Neuron (in vitro differentiated cells): ENCODE measurements at regions not wholly inside any gene's neighbourhood (a gene's known extent, or its start where the extent isn't known, plus 50 kb on each side); places are given as distances from the start of the nearest gene placed in this dataset.

Source experiments
- H2AFZ ChIP-seq: one replicate; pipeline ENCODE4 v1.6.1; 2013; ENCODE audit warnings: low read depth, mild to moderate bottlenecking, inconsistent platforms, low read length, moderate library complexity
- H3K27me3 ChIP-seq: one replicate; pipeline ENCODE4 v1.6.1; 2013; ENCODE audit warnings: low read length; ENCODE audit not compliant: insufficient read depth
- H3K36me3 ChIP-seq: one replicate; pipeline ENCODE4 v1.6.1; 2013; ENCODE audit warnings: low read length; ENCODE audit not compliant: insufficient read depth
- H3K4me1 ChIP-seq: one replicate; pipeline ENCODE4 v1.6.1; 2013; ENCODE audit warnings: low read length; ENCODE audit not compliant: insufficient read depth
- H3K4me3 ChIP-seq: 2 replicates; pipeline ENCODE4 v1.5.1; 2013; ENCODE audit warnings: mild to moderate bottlenecking, low read length, moderate library complexity
- H3K9me3 ChIP-seq: one replicate; pipeline ENCODE4 v1.6.1; 2013; ENCODE audit warnings: low read length

DNA sequence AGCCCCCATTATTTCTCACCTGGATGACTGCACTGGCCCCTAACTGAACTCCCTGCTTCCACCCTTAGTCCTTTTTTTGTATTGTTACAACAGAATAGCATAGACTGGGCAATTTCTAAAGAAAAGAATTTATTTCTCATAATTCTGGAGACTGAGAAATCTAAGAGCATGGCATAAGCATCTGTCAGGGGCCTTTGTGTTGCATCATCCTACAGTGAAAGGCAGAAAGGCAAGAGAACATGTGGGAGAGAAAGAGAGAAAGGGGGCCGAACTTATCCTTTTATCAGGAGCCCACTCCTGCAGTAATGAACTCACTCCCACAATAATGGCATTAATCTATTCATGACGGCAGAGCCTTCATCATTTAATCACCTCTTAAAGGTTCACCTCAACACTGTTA is 122.1 kb downstream of the EFNB1 start:
- H3K9me3 ChIP-seq: no peaks in the 10 kb centered on the region
- H3K36me3 ChIP-seq: no peaks in the 10 kb centered on the region
- no peaks in the 10 kb centered on the region for H3K4me1 ChIP-seq
- no peaks in the 10 kb centered on the region for H3K27me3 ChIP-seq
- H3K4me3 ChIP-seq: no peak overlapping the region
- no peak overlapping the region for H2AFZ ChIP-seq

DNA sequence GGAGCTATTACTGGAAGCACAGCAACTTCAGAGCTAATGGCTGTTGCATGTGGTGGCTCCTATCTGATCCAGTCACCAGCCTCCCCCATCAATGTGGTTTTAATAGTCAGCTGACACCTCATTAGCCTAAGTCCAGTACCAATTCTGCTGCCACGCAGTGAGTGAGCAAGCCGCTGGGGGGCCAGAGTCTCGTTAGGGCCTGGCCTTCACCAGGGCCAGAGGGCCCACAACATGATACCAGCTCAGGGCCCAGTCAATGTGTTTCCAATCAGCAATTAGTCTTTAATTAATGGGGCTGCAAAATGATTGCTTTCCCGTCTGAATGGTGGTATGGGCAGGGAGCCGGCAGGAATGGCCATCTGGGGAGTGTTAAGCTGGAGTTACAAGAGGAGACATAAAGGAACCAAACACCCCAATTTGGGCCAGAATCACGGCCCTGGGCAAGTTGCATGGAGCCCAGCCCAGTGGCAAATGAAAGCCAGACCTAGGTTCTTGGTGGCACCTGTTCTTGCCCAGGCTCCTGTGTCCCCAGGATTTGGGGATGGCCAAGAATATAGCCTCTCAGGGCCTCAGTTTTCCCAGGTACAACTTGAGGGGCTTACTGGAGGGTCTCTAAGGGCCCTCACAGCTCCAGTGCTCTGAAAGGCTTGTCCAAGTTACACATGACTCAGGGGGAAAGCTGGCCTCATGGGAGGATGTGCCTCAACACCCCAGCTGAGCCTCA is 119.2 kb downstream of the EFNB1 start:
- Histone ChIP-seq H3K9me3 (no peaks in the 10 kb centered on the region), H3K4me3 (no peak overlapping the region)

DNA sequence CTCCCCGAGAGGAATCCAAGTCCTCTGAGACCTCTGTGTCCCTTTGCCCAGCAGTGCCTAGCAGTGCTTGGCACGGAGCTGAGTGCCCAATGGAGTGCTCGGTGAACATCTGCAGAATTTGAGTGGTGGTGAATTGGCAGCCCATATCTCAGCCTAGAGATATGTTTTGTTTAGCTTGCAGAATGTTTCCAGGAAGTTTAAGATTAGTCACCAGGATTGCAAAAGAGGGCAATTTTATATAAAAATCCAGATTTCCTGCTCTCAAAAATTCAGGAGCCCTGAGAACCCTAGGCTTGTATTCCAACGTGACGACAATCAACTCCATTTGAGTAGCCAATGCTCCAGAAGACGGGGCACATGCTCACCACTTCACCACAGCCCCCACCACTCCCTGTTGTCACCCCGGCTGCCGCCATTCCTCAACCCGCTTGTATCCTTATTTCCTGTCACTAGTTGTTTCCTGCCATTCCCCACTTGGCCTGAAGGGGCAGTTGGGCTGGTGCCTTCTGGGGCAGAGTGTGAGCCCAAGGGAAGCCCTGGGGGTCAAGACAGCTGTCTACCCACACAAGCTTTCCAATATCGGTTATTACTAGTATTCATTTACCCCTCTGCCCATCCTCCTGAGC is 116.9 kb downstream of the EFNB1 start:
- H2AFZ ChIP-seq: no peak overlapping the region
- H3K4me3 ChIP-seq: no peak overlapping the region
- no peaks in the 10 kb centered on the region for H3K9me3 ChIP-seq
- H3K4me1 ChIP-seq: no peaks in the 10 kb centered on the region
- no peaks in the 10 kb centered on the region for H3K36me3 ChIP-seq
- no peaks in the 10 kb centered on the region for H3K27me3 ChIP-seq

More for the DNA sequence above, 119.2 kb downstream of the EFNB1 start:
- Histone ChIP-seq H3K4me1 (no peaks in the 10 kb centered on the region), H3K36me3 (no peaks in the 10 kb centered on the region), H2AFZ (no peak overlapping the region), H3K27me3 (no peaks in the 10 kb centered on the region)

DNA sequence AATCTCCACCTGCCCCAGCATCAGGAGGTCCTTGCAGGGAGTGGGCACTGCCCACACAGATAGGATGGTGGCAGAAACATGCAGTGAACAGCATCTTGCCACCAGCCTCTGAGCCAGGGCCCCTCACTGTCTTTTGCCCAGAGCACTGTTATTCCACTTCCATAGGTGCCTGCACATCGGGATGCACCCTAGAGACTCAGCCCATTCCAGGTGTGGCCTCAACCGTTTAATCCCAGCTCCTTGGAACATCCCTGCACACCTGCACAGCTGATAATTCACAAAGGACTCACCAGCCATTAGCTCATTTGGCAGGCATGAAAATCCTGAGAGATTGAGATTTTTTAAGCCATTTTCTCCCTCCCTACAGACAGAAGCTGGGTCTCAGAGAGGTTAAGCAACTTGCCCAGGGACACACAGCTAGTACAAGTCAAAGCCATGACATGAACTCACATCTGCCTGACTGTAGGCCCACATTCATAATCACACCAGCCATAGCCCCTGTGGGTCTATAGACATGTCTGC is 116.3 kb downstream of the EFNB1 start:
- H2AFZ ChIP-seq: no peak overlapping the region
- no peaks in the 10 kb centered on the region for H3K4me1 ChIP-seq
- no peaks in the 10 kb centered on the region for H3K9me3 ChIP-seq
- H3K4me3 ChIP-seq: no peak overlapping the region
- H3K27me3 ChIP-seq: no peaks in the 10 kb centered on the region
- no peaks in the 10 kb centered on the region for H3K36me3 ChIP-seq

DNA sequence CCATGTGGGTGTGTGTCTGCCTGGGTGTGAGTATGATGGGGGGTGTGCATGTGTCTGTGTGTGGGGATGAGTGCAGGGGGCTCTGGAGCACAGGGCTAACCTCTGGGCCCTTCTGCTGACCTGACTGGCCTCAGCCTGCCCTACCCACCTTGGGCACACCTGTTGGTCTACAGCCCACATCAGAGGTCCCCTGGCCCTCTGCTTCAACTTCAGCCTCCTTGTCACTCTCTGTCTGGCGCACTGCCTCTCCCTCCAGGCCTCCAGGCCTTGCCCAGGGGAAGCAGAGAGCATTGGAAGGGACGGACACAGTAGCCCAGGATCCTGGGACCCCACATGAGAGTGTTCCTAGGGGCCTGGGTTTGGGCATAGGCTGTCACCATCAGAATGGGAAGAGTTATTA is 115.4 kb downstream of the EFNB1 start:
- Histone ChIP-seq H3K4me1 (no peaks in the 10 kb centered on the region), H3K36me3 (no peaks in the 10 kb centered on the region), H2AFZ (no peak overlapping the region), H3K9me3 (no peaks in the 10 kb centered on the region), H3K4me3 (no peak overlapping the region), H3K27me3 (no peaks in the 10 kb centered on the region)

DNA sequence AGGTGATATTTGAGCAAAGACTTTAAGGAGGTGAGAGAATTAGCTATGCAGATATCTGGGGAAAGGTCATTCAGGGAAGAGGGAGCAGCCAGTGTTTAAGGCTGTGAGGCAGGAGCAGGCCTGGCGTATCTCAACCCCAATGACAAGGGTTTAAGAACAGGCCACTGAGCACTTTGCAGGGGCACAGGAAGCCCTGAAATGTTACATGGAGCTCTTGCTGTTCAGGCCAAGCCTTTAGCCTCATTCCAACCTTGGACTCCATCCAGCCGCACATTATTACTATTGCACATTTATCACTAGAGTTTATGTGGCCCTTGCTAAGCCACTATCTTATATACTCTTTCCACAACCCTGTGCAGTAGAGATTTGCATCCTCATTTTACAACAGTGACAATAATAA is 114.0 kb downstream of the EFNB1 start:
- Histone ChIP-seq H3K36me3 (no peaks in the 10 kb centered on the region), H3K27me3 (no peaks in the 10 kb centered on the region), H3K4me1 (no peaks in the 10 kb centered on the region), H3K9me3 (no peaks in the 10 kb centered on the region), H3K4me3 (no peak overlapping the region), H2AFZ (no peak overlapping the region)

DNA sequence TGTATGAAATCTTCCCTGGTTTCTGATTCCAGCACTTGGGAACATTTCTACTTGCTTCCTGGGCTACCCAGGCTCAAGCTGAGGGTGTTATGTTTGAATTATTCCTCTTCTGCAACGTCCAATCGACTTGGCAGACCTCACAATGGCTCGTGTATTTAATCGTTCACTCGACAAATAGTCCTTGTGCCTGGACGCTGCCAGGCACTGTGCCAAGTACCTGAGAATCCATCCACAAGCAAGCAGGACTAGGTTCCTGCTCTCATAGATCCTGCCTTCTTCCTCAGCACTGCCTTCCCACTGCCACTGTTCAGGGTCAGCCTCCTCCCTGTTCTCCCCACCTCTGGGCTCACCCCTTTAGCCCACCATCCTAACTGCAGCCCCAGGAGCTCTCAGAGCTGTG is 113.3 kb downstream of the EFNB1 start:
- no peak overlapping the region for H2AFZ ChIP-seq
- no peak overlapping the region for H3K4me3 ChIP-seq
- H3K9me3 ChIP-seq: no peaks in the 10 kb centered on the region
- no peaks in the 10 kb centered on the region for H3K36me3 ChIP-seq
- H3K4me1 ChIP-seq: no peaks in the 10 kb centered on the region
- no peaks in the 10 kb centered on the region for H3K27me3 ChIP-seq

DNA sequence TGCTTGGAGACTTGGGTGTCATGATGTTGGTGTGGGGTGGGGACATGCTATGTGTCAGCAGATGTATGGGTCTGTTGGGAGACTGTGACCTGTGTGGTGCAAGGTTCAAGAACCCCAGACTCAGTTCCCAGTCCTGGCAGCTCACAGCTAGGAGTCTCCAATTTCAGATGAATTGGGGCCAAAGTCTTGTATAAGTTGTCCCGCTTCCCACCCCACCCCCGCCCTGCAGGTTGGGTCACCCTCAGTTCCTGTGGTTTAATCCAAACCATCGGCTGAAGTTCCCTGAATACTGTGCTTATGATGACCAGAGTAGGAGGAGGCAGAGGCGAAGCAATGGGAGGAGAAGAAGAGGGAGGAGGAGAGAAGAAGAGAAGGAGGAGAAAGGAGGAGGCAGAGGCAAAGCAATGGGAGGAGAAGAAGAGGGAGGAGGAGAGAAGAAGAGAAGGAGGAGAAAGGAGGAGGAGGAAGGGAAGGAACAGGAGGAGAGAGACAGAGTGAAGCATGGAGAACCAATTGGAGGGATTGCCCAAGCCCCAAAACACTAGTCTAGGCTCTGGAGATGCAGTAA is 112.6 kb downstream of the EFNB1 start:
- Histone ChIP-seq H3K27me3 (no peaks in the 10 kb centered on the region), H3K9me3 (no peaks in the 10 kb centered on the region), H3K36me3 (no peaks in the 10 kb centered on the region), H3K4me3 (no peak overlapping the region), H3K4me1 (no peaks in the 10 kb centered on the region), H2AFZ (no peak overlapping the region)

DNA sequence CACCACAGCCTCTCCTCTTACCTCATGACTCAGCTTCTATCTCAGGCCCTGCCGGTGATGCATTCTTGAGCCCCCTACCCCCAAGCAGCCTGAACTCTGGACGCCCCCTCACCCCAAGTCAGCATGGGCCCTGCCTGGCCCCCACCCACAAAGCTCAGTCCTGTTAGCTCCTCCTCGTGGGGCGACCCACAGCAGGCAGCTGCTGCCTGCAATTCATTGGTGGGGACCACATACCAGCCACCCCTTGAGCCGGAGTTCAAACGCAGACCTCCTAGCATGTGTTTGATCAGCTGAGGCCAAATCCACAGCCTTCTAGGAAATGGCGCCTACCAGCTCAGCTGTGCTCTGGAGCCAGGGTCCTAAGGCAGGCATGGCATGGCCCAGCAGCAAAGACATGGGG is 111.8 kb downstream of the EFNB1 start:
- no peaks in the 10 kb centered on the region for H3K9me3 ChIP-seq
- H3K27me3 ChIP-seq: no peaks in the 10 kb centered on the region
- H3K4me1 ChIP-seq: no peaks in the 10 kb centered on the region
- H2AFZ ChIP-seq: no peak overlapping the region
- no peaks in the 10 kb centered on the region for H3K36me3 ChIP-seq
- no peak overlapping the region for H3K4me3 ChIP-seq

DNA sequence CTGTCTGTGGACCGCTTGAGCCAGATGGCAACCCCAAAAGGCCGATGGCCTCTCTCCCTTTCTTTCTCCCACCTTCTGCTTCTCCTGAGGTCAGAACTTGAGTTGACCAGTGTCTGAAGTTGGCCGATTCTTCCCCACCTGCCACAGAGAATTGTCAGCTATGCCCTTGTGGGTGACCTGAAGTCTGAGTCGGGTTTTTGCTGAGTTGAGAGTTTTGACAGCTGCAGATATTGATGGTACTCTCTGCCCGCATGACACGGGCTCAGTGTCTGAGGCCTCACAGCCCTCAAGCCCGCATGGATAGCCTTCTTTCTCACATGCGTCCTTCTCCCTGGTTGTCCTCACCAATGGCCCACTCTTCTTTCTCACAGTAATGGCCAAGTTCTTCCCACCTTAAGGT is 111.0 kb downstream of the EFNB1 start:
- Histone ChIP-seq H3K4me1 (no peaks in the 10 kb centered on the region), H3K9me3 (no peaks in the 10 kb centered on the region), H3K27me3 (no peaks in the 10 kb centered on the region), H2AFZ (no peak overlapping the region), H3K36me3 (no peaks in the 10 kb centered on the region), H3K4me3 (no peak overlapping the region)

DNA sequence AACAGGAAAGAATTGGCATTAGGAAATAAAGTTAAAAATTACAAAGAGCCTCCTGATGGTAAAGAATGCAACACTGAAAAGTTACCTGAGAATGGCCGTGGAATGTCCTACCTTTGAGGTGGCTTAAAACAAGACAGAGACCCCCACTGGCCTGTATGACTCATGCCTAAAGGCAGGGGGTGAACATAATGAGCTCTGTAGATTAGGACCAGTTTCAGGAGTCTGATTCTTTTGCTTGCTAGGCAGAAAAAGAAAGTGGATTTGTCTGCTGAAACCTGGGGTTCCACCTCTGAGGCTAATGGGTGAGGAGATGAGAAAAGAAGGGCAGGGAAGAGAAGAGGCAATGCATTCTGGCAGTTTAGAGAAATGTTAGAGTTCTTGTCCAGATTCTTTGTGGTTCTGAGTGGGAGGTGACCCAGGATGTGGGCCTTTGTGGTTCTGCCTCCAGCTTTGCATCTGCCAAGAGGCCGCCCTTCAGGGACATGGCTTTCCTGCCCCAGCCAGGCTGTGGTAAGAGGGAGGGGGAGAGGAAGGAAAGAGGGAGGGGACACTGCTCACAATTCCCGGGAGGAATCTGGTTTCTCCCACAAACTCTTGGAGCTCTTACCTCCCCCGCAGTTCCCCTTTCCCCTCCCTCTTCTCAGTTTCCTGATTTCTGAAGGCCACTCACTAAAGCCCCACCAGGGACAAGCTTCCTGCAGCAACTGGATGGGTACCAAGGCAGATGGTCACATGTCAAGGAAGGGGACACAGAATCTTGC is 109.6 kb downstream of the EFNB1 start:
- no peaks in the 10 kb centered on the region for H3K36me3 ChIP-seq
- no peaks in the 10 kb centered on the region for H3K4me1 ChIP-seq
- H3K27me3 ChIP-seq: no peaks in the 10 kb centered on the region
- H2AFZ ChIP-seq: no peak overlapping the region
- H3K9me3 ChIP-seq: no peaks in the 10 kb centered on the region
- no peak overlapping the region for H3K4me3 ChIP-seq

DNA sequence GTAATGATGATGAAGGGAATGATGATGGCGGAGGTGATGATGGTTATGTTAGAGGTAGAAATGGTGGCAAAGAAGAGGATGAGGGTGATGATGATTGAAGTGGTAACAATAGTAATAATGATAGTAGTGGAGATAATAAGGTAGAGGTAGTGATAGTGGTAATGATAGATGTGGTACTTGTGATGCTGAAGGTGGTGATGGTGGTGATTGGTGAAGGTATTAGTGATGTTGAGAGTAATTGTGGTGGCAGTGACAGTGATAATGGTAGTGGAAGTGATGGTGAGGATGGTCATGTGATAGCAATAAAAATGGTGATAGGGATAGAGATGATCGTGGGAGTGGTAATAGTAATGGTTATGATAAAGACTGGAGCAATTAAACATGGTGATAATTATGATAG is 108.8 kb downstream of the EFNB1 start:
- Histone ChIP-seq H3K27me3 (no peaks in the 10 kb centered on the region), H3K4me1 (no peaks in the 10 kb centered on the region), H3K4me3 (no peak overlapping the region), H3K9me3 (no peaks in the 10 kb centered on the region), H3K36me3 (no peaks in the 10 kb centered on the region), H2AFZ (no peak overlapping the region)

DNA sequence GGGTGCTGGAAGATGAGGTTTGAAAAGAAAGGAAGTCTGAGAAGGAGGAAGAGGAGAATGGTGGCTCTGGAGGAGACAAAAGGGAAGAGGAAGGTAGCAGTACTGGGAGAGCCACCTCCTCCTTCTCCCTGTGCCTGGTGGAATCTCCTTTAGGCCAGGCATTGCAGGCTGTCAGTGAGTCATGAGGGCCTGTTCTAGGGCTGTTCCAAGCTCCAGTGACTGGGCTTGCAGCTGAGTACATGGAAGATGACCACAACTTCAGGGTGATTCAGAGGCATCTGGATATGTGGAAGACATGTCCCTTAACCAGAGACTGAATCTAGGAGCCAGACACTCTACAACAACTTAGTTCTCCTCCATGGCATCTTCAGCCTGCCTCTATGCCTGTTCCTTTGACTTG is 107.8 kb downstream of the EFNB1 start:
- Histone ChIP-seq H3K4me3 (no peak overlapping the region), H2AFZ (no peak overlapping the region), H3K36me3 (no peaks in the 10 kb centered on the region), H3K4me1 (no peaks in the 10 kb centered on the region), H3K27me3 (no peaks in the 10 kb centered on the region), H3K9me3 (no peaks in the 10 kb centered on the region)
